ENCODE measurements at regions not wholly inside any gene's neighbourhood (a gene's known extent, or its start where the extent isn't known, plus 50 kb on each side); places are given as distances from the start of the nearest gene placed in this dataset.

- TF ChIP-seq ZMAT5 (CRISPR knock-in tag; IDR thresholded peaks at IDR 0.05; ENCODE audit: borderline replicate concordance, low read depth) (no peak), ARNT2 (CRISPR knock-in tag; IDR thresholded peaks at IDR 0.05; ENCODE audit: low read depth) (no peak), ZNF672 (CRISPR knock-in tag; IDR thresholded peaks at IDR 0.05) (no peak), ONECUT2 (CRISPR knock-in tag; IDR thresholded peaks at IDR 0.05) (0 out of 2 replicates have a peak, but pooled peaks have one; percentile 27), TOPORS (CRISPR knock-in tag; IDR thresholded peaks at IDR 0.05) (no peak), CEBPB (IDR thresholded peaks at IDR 0.05; ENCODE audit: borderline replicate concordance, low read depth, low read length) (peak; percentile 76; the same call in 1 of the 2 replicates), SNAPC5 (CRISPR knock-in tag; IDR thresholded peaks at IDR 0.05; ENCODE audit: borderline replicate concordance) (no peak), ZBTB38 (CRISPR knock-in tag; IDR thresholded peaks at IDR 0.05) (no peak), ZFY (CRISPR knock-in tag; IDR thresholded peaks at IDR 0.05) (no peak), EED (CRISPR knock-in tag; IDR thresholded peaks at IDR 0.05) (no peak), ZNF644 (CRISPR knock-in tag; IDR thresholded peaks at IDR 0.05; ENCODE audit: low read depth) (peak; percentile 64; the same call in 1 of the 2 replicates), UBTF (CRISPR knock-in tag; IDR thresholded peaks at IDR 0.05) (no peak), ZNF350 (CRISPR knock-in tag; IDR thresholded peaks at IDR 0.05; ENCODE audit: borderline replicate concordance, low read depth) (no peak), SMAD9 (CRISPR knock-in tag; IDR thresholded peaks at IDR 0.05) (no peak), ZNF160 (CRISPR knock-in tag; IDR thresholded peaks at IDR 0.05) (no peak), ZNF326 (CRISPR knock-in tag; IDR thresholded peaks at IDR 0.05; ENCODE audit: borderline replicate concordance) (no peak), ATF7-NPFF (CRISPR knock-in tag; IDR thresholded peaks at IDR 0.05; ENCODE audit: low read depth) (no peak), SMAD1 (CRISPR knock-in tag; IDR thresholded peaks at IDR 0.05; ENCODE audit: borderline replicate concordance, low read depth) (no peak), IRF1 (CRISPR knock-in tag; IDR thresholded peaks at IDR 0.05; ENCODE audit: low read depth) (no peak), NFKB2 (CRISPR knock-in tag; IDR thresholded peaks at IDR 0.05; ENCODE audit: borderline replicate concordance) (no peak), ZNF12 (CRISPR knock-in tag; IDR thresholded peaks at IDR 0.05) (no peak), ZNF260 (CRISPR knock-in tag; IDR thresholded peaks at IDR 0.05; ENCODE audit: borderline replicate concordance, low read depth) (no peak), CHD4 (IDR thresholded peaks at IDR 0.05; ENCODE audit: borderline replicate concordance, low read length) (no peak), ZNF263 (CRISPR knock-in tag; IDR thresholded peaks at IDR 0.05) (no peak)
- TF ChIP-seq, protein P1, sequence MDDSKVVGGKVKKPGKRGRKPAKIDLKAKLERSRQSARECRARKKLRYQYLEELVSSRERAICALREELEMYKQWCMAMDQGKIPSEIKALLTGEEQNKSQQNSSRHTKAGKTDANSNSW (CRISPR knock-in tag; IDR thresholded peaks at IDR 0.05; ENCODE audit: borderline replicate concordance), result no peak
- TF ChIP-seq, protein P2, sequence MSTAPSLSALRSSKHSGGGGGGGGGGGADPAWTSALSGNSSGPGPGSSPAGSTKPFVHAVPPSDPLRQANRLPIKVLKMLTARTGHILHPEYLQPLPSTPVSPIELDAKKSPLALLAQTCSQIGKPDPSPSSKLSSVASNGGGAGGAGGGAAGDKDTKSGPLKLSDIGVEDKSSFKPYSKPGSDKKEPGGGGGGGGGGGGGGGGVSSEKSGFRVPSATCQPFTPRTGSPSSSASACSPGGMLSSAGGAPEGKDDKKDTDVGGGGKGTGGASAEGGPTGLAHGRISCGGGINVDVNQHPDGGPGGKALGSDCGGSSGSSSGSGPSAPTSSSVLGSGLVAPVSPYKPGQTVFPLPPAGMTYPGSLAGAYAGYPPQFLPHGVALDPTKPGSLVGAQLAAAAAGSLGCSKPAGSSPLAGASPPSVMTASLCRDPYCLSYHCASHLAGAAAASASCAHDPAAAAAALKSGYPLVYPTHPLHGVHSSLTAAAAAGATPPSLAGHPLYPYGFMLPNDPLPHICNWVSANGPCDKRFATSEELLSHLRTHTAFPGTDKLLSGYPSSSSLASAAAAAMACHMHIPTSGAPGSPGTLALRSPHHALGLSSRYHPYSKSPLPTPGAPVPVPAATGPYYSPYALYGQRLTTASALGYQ (CRISPR knock-in tag; IDR thresholded peaks at IDR 0.05), result no peak
These were observed 769.3 kb downstream of the MECOM start (continued) for GRCh38 chr3:168894214-168894613.
